ENCODE measurements at regions not wholly inside any gene's neighbourhood (a gene's known extent, or its start where the extent isn't known, plus 50 kb on each side); places are given as distances from the start of the nearest gene placed in this dataset.

GRCh38 chr2:139225961-139226360, 445.8 kb upstream of the NXPH2 start:
- no peak for TF ChIP-seq CTCF (IDR thresholded peaks at IDR 0.05; ENCODE audit: extremely low read depth in 1 of 2, insufficient read depth in 1 of 2, low read depth in 1 of 2, low read length in 2 of 2)
- TF ChIP-seq MAX (IDR thresholded peaks at IDR 0.05; ENCODE audit: insufficient read depth, insufficient read length), result no peak
- TF ChIP-seq POLR2A (IDR thresholded peaks at IDR 0.05; ENCODE audit: low read depth, low read length), result no peak
- TF ChIP-seq POLR2AphosphoS5 (IDR thresholded peaks at IDR 0.05; ENCODE audit: insufficient read depth, low read depth, low read length), result no peak
- no peak for TF ChIP-seq FOS (IDR thresholded peaks at IDR 0.05; ENCODE audit: borderline replicate concordance, insufficient read depth, low read length)
